Transverse colon (tissue), 4 donors: ENCODE measurements at regions not wholly inside any gene's neighbourhood (a gene's known extent, or its start where the extent isn't known, plus 50 kb on each side); places are given as distances from the start of the nearest gene placed in this dataset.

ENCODE experiments used
- DNase-seq: peaks from one replicate; pipeline ENCODE4 v3.0.0-alpha.2; 2019
- H3K27ac ChIP-seq, 4 donors: fragments of 200-600 bp; sonication (generic); 2 replicates each; pipeline ENCODE4 v1.5.1; 2016 to 2018; ENCODE audit warnings: inconsistent platforms in 4 of 4
- H3K27me3 ChIP-seq: fragments of 200-600 bp; sonication (generic); 2 replicates; pipeline ENCODE4 v1.5.1; 2017; ENCODE audit warnings: inconsistent platforms
- H3K36me3 ChIP-seq, 4 donors: fragments of 200-600 bp; sonication (generic); 2 replicates each; pipeline ENCODE4 v1.5.1; 2017 to 2019; ENCODE audit warnings: inconsistent platforms in 4 of 4
- H3K4me1 ChIP-seq, 4 donors: fragments of 200-600 bp; sonication (generic); 2 replicates each; pipeline ENCODE4 v1.5.1; 2017 to 2020; ENCODE audit warnings: inconsistent platforms in 4 of 4
- H3K4me3 ChIP-seq, 4 donors: fragments of 200-600 bp; sonication (generic); 1 replicate in 1 of 4; 2 replicates in 3 of 4; pipeline versions ENCODE4 v1.5.1 to v1.6.1; 2017 to 2019; ENCODE audit warnings: inconsistent platforms in 4 of 4
- H3K9me3 ChIP-seq, 2 donors: fragments of 200-600 bp; sonication (generic); 2 replicates each; pipeline ENCODE4 v1.5.1; 2017 to 2019; ENCODE audit warnings: inconsistent platforms in 2 of 2
- CTCF ChIP-seq, 5 experiments: fragments of 200-600 bp in 3 of 5; fragments of 450-650 bp in 2 of 5; sonication (generic) in 3 of 5; IDR thresholded peaks; 1 replicate in 2 of 5; 2 replicates in 3 of 5; pipeline ENCODE4 v1.5.1; 2016 to 2017; ENCODE audit warnings: antibody characterized with exemption in 5 of 5, inconsistent platforms in 3 of 5, mild to moderate bottlenecking in 2 of 5, moderate library complexity in 1 of 5
- EP300 ChIP-seq: sonication (generic); formaldehyde crosslinking; IDR thresholded peaks from one replicate; pipeline ENCODE4 v1.6.1; 2017; ENCODE audit warnings: antibody characterized with exemption, low read depth
- POLR2A ChIP-seq: fragments of 450-650 bp; IDR thresholded peaks from one replicate; pipeline ENCODE4 v1.6.1; 2016; ENCODE audit warnings: antibody characterized with exemption, mild to moderate bottlenecking, moderate library complexity
- POLR2AphosphoS5 ChIP-seq, 3 donors: sonication (generic); formaldehyde crosslinking; IDR thresholded peaks; one replicate each; pipeline ENCODE4 v1.6.1; 2016; ENCODE audit warnings: antibody characterized with exemption in 3 of 3
- WGBS, 2 donors: methylation state at CpG; one replicate each; pipeline ENCODE4 v1.1.5; 2018; ENCODE audit warnings: low coverage in 1 of 2; 5-methylcytosine and 5-hydroxymethylcytosine counted together
- in situ Hi-C, 4 donors: fragments of 200-750 bp; cut with MboI; loops; one replicate each; pipeline versions ENCODE4 v1.15.0 to v1.15.1; 2017; ENCODE audit warnings: low sequenced_read_pairs in 3 of 4, low pct_ligation_motif_present in 1 of 4, low pct_unique_long_range_greater_than_20kb in 1 of 4
- intact Hi-C: fragments of 100-400 bp; cut with DNase I; formaldehyde crosslinking; loops from one replicate; pipeline ENCODE4 v1.15.1; 2023; ENCODE audit warnings: low total_unique reads

- WGBS, 2 donors = 20 to 41% methylated on average over 1 to 6 of the region's 6 CpGs
- DNase-seq = peak; percentile 47
- Histone ChIP-seq H3K27ac (no peak overlapping the region), H3K9me3 (no peaks in the 10 kb centered on the region), H3K4me1 (peaks cover 0 to 33% (median 16%) of the 10 kb centered on the region in 4 donors), H3K4me3 (no peak overlapping the region), H3K27me3 (no peaks in the 10 kb centered on the region), H3K36me3 (no peaks in the 10 kb centered on the region)
- in situ Hi-C loops = loop anchor here in 2 of 4 donors (25.0 kb wide), 2 partner anchors 256 to 281 kb away; no protein-coding TSS in a partner anchor
- intact Hi-C loops = no loop called here
- TF ChIP-seq CTCF (IDR thresholded peaks at IDR 0.05) = peak; percentile 15 to 46 (median 39)
- TF ChIP-seq EP300 = no peak
Observed at GRCh38 chr4:27318740-27319139, 458.1 kb downstream of the STIM2 start.

DNA sequence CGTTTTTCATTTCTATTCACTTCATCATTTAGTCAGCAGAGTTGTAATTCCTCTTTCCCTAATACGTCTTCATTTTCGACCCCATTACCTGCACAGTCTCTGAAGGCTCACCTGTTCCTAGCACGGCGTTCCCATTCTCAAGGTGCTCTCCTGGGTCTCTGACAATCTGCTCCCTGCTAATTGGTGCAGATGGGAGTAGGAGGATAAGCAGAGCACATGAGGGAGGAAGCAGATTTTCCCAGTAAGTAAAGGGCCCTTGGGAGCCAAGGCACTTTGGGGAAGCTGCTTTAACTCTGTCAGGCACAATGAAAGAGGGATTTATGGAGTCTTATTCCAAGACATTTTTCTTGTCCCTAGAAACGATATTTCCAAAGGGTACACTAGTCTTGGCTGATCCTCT lies 466.4 kb downstream of the STIM2 start:
- in situ Hi-C loops = no loop called here
- no peaks in the 10 kb centered on the region for H3K9me3 ChIP-seq
- H3K4me1 ChIP-seq = no peaks in the 10 kb centered on the region
- no peak overlapping the region for H3K4me3 ChIP-seq
- H3K36me3 ChIP-seq = no peaks in the 10 kb centered on the region
- H3K27me3 ChIP-seq = no peaks in the 10 kb centered on the region
- TF ChIP-seq POLR2AphosphoS5 (IDR thresholded peaks at IDR 0.05) (no peak), EP300 (no peak), POLR2A (no peak), CTCF (IDR thresholded peaks at IDR 0.05) (no peak)
- no peak for DNase-seq
- no peak overlapping the region for H3K27ac ChIP-seq
- intact Hi-C loops = no loop called here
- WGBS, 2 donors = 81 to 84% methylated on average over 6 of the region's 6 CpGs

DNA sequence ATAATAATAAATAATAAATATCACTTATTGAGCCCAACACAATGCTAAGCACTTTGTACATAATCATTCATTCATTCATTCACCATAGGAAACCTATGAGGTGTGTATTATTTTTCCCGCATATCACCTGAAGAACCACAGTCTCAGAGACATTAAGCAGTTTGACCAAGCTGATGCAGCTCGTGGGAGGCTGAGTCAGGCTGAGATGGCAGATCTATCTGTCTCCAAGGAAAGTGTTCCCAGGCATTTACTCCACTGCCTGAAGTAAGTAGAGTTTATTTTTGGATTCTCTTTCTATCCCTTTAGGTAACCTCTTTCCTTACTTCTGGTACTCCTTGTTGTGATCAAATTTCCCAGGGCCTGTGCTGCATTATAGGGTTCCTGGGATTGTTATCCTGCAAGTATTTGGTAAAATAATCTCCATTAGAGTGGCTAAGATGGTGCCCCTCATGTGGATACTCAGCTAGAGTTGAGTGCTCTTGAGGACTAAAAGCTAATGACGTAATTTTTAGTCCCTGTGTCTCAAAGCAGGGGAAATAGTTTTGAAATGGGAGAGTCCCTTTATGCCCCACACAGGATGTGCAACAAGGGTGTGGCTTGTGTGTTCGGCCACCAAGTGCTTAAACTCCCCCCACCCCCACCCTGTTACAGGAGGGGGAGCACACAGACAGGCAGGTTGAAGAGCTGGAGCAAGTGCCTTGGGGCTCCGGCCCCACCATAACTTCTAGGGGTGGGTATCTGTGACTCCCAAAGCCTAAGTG lies 467.0 kb downstream of the STIM2 start:
- in situ Hi-C loops (no loop called here), intact Hi-C loops (no loop called here)
- H3K9me3 ChIP-seq = no peaks in the 10 kb centered on the region
- H3K4me3 ChIP-seq = no peak overlapping the region
- H3K36me3 ChIP-seq = no peaks in the 10 kb centered on the region
- no peak for DNase-seq
- no peaks in the 10 kb centered on the region for H3K4me1 ChIP-seq
- no peak for TF ChIP-seq EP300
- no peak for TF ChIP-seq POLR2A
- TF ChIP-seq POLR2AphosphoS5 (IDR thresholded peaks at IDR 0.05) = no peak
- no peak for TF ChIP-seq CTCF (IDR thresholded peaks at IDR 0.05)
- WGBS, 2 donors = 70% methylated on average over 5 of the region's 5 CpGs; no CpG with 5 or more reads in 1 of the 2 donors
- no peaks in the 10 kb centered on the region for H3K27me3 ChIP-seq
- no peak overlapping the region for H3K27ac ChIP-seq

DNA sequence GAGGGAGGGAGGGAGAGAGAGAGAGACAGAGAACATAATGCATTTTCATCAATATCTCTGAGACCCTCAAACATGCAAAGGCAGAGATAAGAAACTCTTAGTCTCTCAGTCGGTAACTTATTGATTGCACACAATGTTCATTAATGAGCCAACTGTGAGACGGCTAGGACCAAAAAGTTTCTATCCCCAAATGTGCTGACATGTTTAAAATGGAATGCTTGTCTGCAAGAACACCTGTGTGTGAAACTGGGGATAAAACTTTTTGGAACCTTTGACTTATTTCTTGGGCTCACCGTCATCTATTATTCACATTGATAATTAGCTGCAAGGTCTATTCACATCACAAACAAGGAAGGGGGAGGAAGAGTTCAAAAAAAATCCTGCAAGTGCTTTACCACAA lies 477.9 kb downstream of the STIM2 start:
- Histone ChIP-seq H3K4me1 (no peaks in the 10 kb centered on the region), H3K9me3 (no peaks in the 10 kb centered on the region), H3K4me3 (no peak overlapping the region), H3K36me3 (no peaks in the 10 kb centered on the region), H3K27ac (no peak overlapping the region), H3K27me3 (no peaks in the 10 kb centered on the region)
- 89 to 95% methylated on average over 3 of the region's 3 CpGs for WGBS, 2 donors
- intact Hi-C loops = no loop called here
- in situ Hi-C loops = no loop called here
- no peak for TF ChIP-seq POLR2AphosphoS5 (IDR thresholded peaks at IDR 0.05)
- DNase-seq = no peak

DNA sequence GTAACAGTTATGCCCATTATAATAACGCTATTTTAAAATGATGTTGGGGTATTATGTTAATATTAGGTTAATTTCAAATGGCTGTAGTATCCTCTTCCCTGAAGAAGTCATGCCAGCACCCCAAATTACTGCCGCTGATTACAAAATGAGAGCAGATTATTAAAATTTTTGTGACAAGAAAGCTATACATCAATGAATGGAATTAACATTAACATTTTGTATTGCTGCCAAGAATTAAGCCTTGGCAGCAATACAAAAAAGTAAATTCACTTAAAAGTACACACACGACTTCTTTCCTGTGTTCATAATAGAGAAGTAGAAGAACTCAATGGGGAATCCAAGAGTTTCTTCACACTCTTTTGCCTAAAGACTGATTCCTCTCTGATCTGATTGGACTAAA lies 482.8 kb downstream of the STIM2 start:
- no peak overlapping the region for H3K27ac ChIP-seq
- no peaks in the 10 kb centered on the region for H3K4me1 ChIP-seq
- H3K9me3 ChIP-seq = no peaks in the 10 kb centered on the region
- intact Hi-C loops (no loop called here), in situ Hi-C loops (no loop called here)
- TF ChIP-seq EP300 (no peak), POLR2A (no peak), CTCF (IDR thresholded peaks at IDR 0.05) (no peak), POLR2AphosphoS5 (IDR thresholded peaks at IDR 0.05) (no peak)
- H3K27me3 ChIP-seq = no peaks in the 10 kb centered on the region
- H3K36me3 ChIP-seq = no peaks in the 10 kb centered on the region
- WGBS, 2 donors = 47 to 60% methylated on average over 3 of the region's 3 CpGs
- no peak for DNase-seq
- H3K4me3 ChIP-seq = no peak overlapping the region
